Keratinocyte (primary cell): ENCODE measurements at regions not wholly inside any gene's neighbourhood (a gene's known extent, or its start where the extent isn't known, plus 50 kb on each side); places are given as distances from the start of the nearest gene placed in this dataset.

Experiments
- DNase-seq: peaks from one replicate; pipeline ENCODE4 v3.0.0-alpha.2; 2011; ENCODE audit warnings: low read depth, missing footprints, low spot score
- FAIRE-seq: peaks from 2 replicates; lab custom pipeline; 2011; peaks lifted over from hg19 to GRCh38; lab: Jason Lieb, UNC
- H2AFZ ChIP-seq: 2 replicates; pipeline ENCODE4 v1.6.0; 2012; ENCODE audit warnings: low read length, control low read depth, inconsistent platforms; ENCODE audit not compliant: control insufficient read depth
- H3K27ac ChIP-seq: 2 replicates; pipeline ENCODE4 v1.5.1; 2011; ENCODE audit warnings: low read length; ENCODE audit not compliant: control insufficient read depth, insufficient read depth
- H3K27me3 ChIP-seq: 3 replicates; pipeline ENCODE4 v1.6.0; 2011; ENCODE audit warnings: low read length; ENCODE audit not compliant: control insufficient read depth, insufficient read depth; ENCODE audit errors: extremely low read depth
- H3K36me3 ChIP-seq, 2 experiments: 2 replicates in 1 of 2; 3 replicates in 1 of 2; pipeline ENCODE4 v1.5.1; 2011; ENCODE audit warnings: low read length in 2 of 2, mild to moderate bottlenecking in 1 of 2; ENCODE audit not compliant: control insufficient read depth in 2 of 2, insufficient read depth in 2 of 2; ENCODE audit errors: extremely low read depth in 1 of 2
- H3K4me1 ChIP-seq: 3 replicates; pipeline ENCODE4 v1.5.1; 2011; ENCODE audit warnings: low read length; ENCODE audit not compliant: control insufficient read depth, insufficient read depth; ENCODE audit errors: extremely low read depth
- H3K4me2 ChIP-seq: 3 replicates; pipeline ENCODE4 v1.6.0; 2011; ENCODE audit warnings: low read depth, low read length; ENCODE audit not compliant: control insufficient read depth, insufficient read depth; ENCODE audit errors: extremely low read depth
- H3K4me3 ChIP-seq, 3 experiments: fragments of 200-600 bp in 1 of 3; sonication (generic) in 1 of 3; 2 replicates in 2 of 3; 3 replicates in 1 of 3; pipeline ENCODE4 v1.5.1; 2011 to 2016; ENCODE audit warnings: low read length in 3 of 3, mild to moderate bottlenecking in 3 of 3, control low read depth in 2 of 3, inconsistent platforms in 1 of 3, low read depth in 1 of 3, mixed read lengths in 1 of 3, mixed run types in 1 of 3, moderate library complexity in 1 of 3; ENCODE audit not compliant: control insufficient read depth in 2 of 3, insufficient read depth in 2 of 3; ENCODE audit errors: extremely low read depth in 1 of 3
- H3K79me2 ChIP-seq: 2 replicates; pipeline ENCODE4 v1.6.0; 2012; ENCODE audit warnings: low read length; ENCODE audit not compliant: control insufficient read depth, insufficient read depth
- H3K9ac ChIP-seq: 3 replicates; pipeline ENCODE4 v1.6.0; 2011; ENCODE audit warnings: low read length; ENCODE audit not compliant: control insufficient read depth, insufficient read depth; ENCODE audit errors: extremely low read depth
- H3K9me1 ChIP-seq: 3 replicates; pipeline ENCODE4 v1.6.0; 2011; ENCODE audit warnings: low read length; ENCODE audit not compliant: control insufficient read depth, insufficient read depth; ENCODE audit errors: extremely low read depth
- H3K9me3 ChIP-seq: 2 replicates; pipeline ENCODE4 v1.5.1; 2012; ENCODE audit warnings: low read depth, low read length; ENCODE audit not compliant: control insufficient read depth
- H4K20me1 ChIP-seq: 3 replicates; pipeline ENCODE4 v1.6.0; 2011; ENCODE audit warnings: low read length; ENCODE audit not compliant: control insufficient read depth, insufficient read depth; ENCODE audit errors: extremely low read depth
- CTCF ChIP-seq, 3 experiments: IDR thresholded peaks in 1 of 3; conservative IDR thresholded peaks in 1 of 3; optimal IDR thresholded peaks in 1 of 3; 2 replicates in 2 of 3; 3 replicates in 1 of 3; pipeline versions ENCODE3 to v1.5.1; 2011; ENCODE audit warnings: low read length in 3 of 3, mild to moderate bottlenecking in 3 of 3, moderate library complexity in 2 of 3, control low read depth in 1 of 3, inconsistent platforms in 1 of 3; ENCODE audit not compliant: insufficient read depth in 2 of 3; ENCODE audit errors: extremely low read depth in 1 of 3
- EZH2 ChIP-seq: IDR thresholded peaks from one replicate; pipeline ENCODE4 v1.6.1; 2012; ENCODE audit warnings: inconsistent platforms, mild to moderate bottlenecking, low read length, moderate library complexity
- dilution Hi-C: fragments of 300-500 bp; cut with MboI; formaldehyde crosslinking; loops from one replicate; pipeline ENCODE4 v1.7.0; 2020; ENCODE audit warnings: low sequenced_read_pairs; ENCODE audit not compliant: extremely low pct_ligation_motif_present

GRCh38 chr13:63403733-63404132 is 1988.1 kb upstream of the PCDH20 start:
- Histone ChIP-seq H3K27me3 (no peaks in the 10 kb centered on the region), H3K4me3 (no peak overlapping the region), H3K27ac (no peak overlapping the region), H2AFZ (no peak overlapping the region), H4K20me1 (no peaks in the 10 kb centered on the region), H3K36me3 (no peaks in the 10 kb centered on the region), H3K9me1 (no peaks in the 10 kb centered on the region), H3K9me3 (no peaks in the 10 kb centered on the region), H3K4me2 (no peak overlapping the region), H3K9ac (no peak overlapping the region), H3K4me1 (no peaks in the 10 kb centered on the region), H3K79me2 (no peaks in the 10 kb centered on the region)
- FAIRE-seq: no peak
- no peak for TF ChIP-seq CTCF (optimal IDR thresholded peaks at IDR 0.05 in 1 of 3, IDR thresholded peaks at IDR 0.05 in 1 of 3, conservative IDR thresholded peaks at IDR 0.05 in 1 of 3; ENCODE audit: extremely low read depth in 1 of 3, insufficient read depth in 2 of 3, low read length in 3 of 3)
- TF ChIP-seq EZH2: no peak
- dilution Hi-C loops: no loop called here
- no peak for DNase-seq

DNA sequence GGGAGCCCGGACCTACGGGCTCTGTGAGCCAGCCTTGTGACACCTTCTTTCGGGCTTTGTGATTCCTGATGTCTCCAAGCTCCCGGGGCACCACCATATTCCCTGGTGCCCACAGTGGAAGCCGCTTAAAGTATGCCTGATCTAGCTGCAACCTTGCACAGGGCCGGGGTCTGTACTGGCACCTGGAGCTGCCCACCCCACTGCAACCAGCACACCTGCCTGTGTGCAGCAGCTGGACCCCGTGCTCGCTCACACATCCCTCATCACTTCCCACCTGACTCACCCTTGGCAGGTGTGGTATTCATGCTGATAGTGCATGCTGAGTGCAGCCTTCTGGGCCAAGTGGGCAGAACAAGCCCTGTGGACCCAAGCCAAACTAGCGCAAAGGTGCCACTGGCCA is 1981.1 kb upstream of the PCDH20 start:
- Histone ChIP-seq H4K20me1 (no peaks in the 10 kb centered on the region), H2AFZ (no peak overlapping the region), H3K27ac (no peak overlapping the region), H3K9me1 (no peaks in the 10 kb centered on the region), H3K27me3 (no peaks in the 10 kb centered on the region), H3K4me3 (no peak overlapping the region), H3K4me2 (no peak overlapping the region), H3K79me2 (no peaks in the 10 kb centered on the region), H3K4me1 (no peaks in the 10 kb centered on the region), H3K9me3 (peaks cover 2% of the 10 kb centered on the region), H3K36me3 (no peaks in the 10 kb centered on the region), H3K9ac (no peak overlapping the region)
- FAIRE-seq (no peak), DNase-seq (no peak)
- TF ChIP-seq EZH2 (no peak), CTCF (optimal IDR thresholded peaks at IDR 0.05 in 1 of 3, IDR thresholded peaks at IDR 0.05 in 1 of 3, conservative IDR thresholded peaks at IDR 0.05 in 1 of 3; ENCODE audit: extremely low read depth in 1 of 3, insufficient read depth in 2 of 3, low read length in 3 of 3) (no peak)
- dilution Hi-C loops: no loop called here
